Keratinocyte (primary cell): ENCODE measurements at regions not wholly inside any gene's neighbourhood (a gene's known extent, or its start where the extent isn't known, plus 50 kb on each side); places are given as distances from the start of the nearest gene placed in this dataset.

ENCODE experiments used
- DNase-seq: peaks from one replicate; pipeline ENCODE4 v3.0.0-alpha.2; 2011; ENCODE audit warnings: low read depth, missing footprints, low spot score
- FAIRE-seq: peaks from 2 replicates; lab custom pipeline; 2011; peaks lifted over from hg19 to GRCh38; lab: Jason Lieb, UNC
- H2AFZ ChIP-seq: 2 replicates; pipeline ENCODE4 v1.6.0; 2012; ENCODE audit warnings: low read length, control low read depth, inconsistent platforms; ENCODE audit not compliant: control insufficient read depth
- H3K27ac ChIP-seq: 2 replicates; pipeline ENCODE4 v1.5.1; 2011; ENCODE audit warnings: low read length; ENCODE audit not compliant: control insufficient read depth, insufficient read depth
- H3K27me3 ChIP-seq: 3 replicates; pipeline ENCODE4 v1.6.0; 2011; ENCODE audit warnings: low read length; ENCODE audit not compliant: control insufficient read depth, insufficient read depth; ENCODE audit errors: extremely low read depth
- H3K36me3 ChIP-seq, 2 experiments: 2 replicates in 1 of 2; 3 replicates in 1 of 2; pipeline ENCODE4 v1.5.1; 2011; ENCODE audit warnings: low read length in 2 of 2, mild to moderate bottlenecking in 1 of 2; ENCODE audit not compliant: control insufficient read depth in 2 of 2, insufficient read depth in 2 of 2; ENCODE audit errors: extremely low read depth in 1 of 2
- H3K4me1 ChIP-seq: 3 replicates; pipeline ENCODE4 v1.5.1; 2011; ENCODE audit warnings: low read length; ENCODE audit not compliant: control insufficient read depth, insufficient read depth; ENCODE audit errors: extremely low read depth
- H3K4me2 ChIP-seq: 3 replicates; pipeline ENCODE4 v1.6.0; 2011; ENCODE audit warnings: low read depth, low read length; ENCODE audit not compliant: control insufficient read depth, insufficient read depth; ENCODE audit errors: extremely low read depth
- H3K4me3 ChIP-seq, 3 experiments: fragments of 200-600 bp in 1 of 3; sonication (generic) in 1 of 3; 2 replicates in 2 of 3; 3 replicates in 1 of 3; pipeline ENCODE4 v1.5.1; 2011 to 2016; ENCODE audit warnings: low read length in 3 of 3, mild to moderate bottlenecking in 3 of 3, control low read depth in 2 of 3, inconsistent platforms in 1 of 3, low read depth in 1 of 3, mixed read lengths in 1 of 3, mixed run types in 1 of 3, moderate library complexity in 1 of 3; ENCODE audit not compliant: control insufficient read depth in 2 of 3, insufficient read depth in 2 of 3; ENCODE audit errors: extremely low read depth in 1 of 3
- H3K79me2 ChIP-seq: 2 replicates; pipeline ENCODE4 v1.6.0; 2012; ENCODE audit warnings: low read length; ENCODE audit not compliant: control insufficient read depth, insufficient read depth
- H3K9ac ChIP-seq: 3 replicates; pipeline ENCODE4 v1.6.0; 2011; ENCODE audit warnings: low read length; ENCODE audit not compliant: control insufficient read depth, insufficient read depth; ENCODE audit errors: extremely low read depth
- H3K9me1 ChIP-seq: 3 replicates; pipeline ENCODE4 v1.6.0; 2011; ENCODE audit warnings: low read length; ENCODE audit not compliant: control insufficient read depth, insufficient read depth; ENCODE audit errors: extremely low read depth
- H3K9me3 ChIP-seq: 2 replicates; pipeline ENCODE4 v1.5.1; 2012; ENCODE audit warnings: low read depth, low read length; ENCODE audit not compliant: control insufficient read depth
- H4K20me1 ChIP-seq: 3 replicates; pipeline ENCODE4 v1.6.0; 2011; ENCODE audit warnings: low read length; ENCODE audit not compliant: control insufficient read depth, insufficient read depth; ENCODE audit errors: extremely low read depth
- CTCF ChIP-seq, 3 experiments: IDR thresholded peaks in 1 of 3; conservative IDR thresholded peaks in 1 of 3; optimal IDR thresholded peaks in 1 of 3; 2 replicates in 2 of 3; 3 replicates in 1 of 3; pipeline versions ENCODE3 to v1.5.1; 2011; ENCODE audit warnings: low read length in 3 of 3, mild to moderate bottlenecking in 3 of 3, moderate library complexity in 2 of 3, control low read depth in 1 of 3, inconsistent platforms in 1 of 3; ENCODE audit not compliant: insufficient read depth in 2 of 3; ENCODE audit errors: extremely low read depth in 1 of 3
- EZH2 ChIP-seq: IDR thresholded peaks from one replicate; pipeline ENCODE4 v1.6.1; 2012; ENCODE audit warnings: inconsistent platforms, mild to moderate bottlenecking, low read length, moderate library complexity
- dilution Hi-C: fragments of 300-500 bp; cut with MboI; formaldehyde crosslinking; loops from one replicate; pipeline ENCODE4 v1.7.0; 2020; ENCODE audit warnings: low sequenced_read_pairs; ENCODE audit not compliant: extremely low pct_ligation_motif_present

GRCh38 chr13:103199380-103200088 lies 133.3 kb upstream of the SLC10A2 start:
- dilution Hi-C loops, result no loop called here
- H3K27me3 ChIP-seq, result no peaks in the 10 kb centered on the region
- H3K4me2 ChIP-seq, result no peak overlapping the region
- DNase-seq (no peak), FAIRE-seq (no peak)
- TF ChIP-seq EZH2 (no peak), CTCF (optimal IDR thresholded peaks at IDR 0.05 in 1 of 3, IDR thresholded peaks at IDR 0.05 in 1 of 3, conservative IDR thresholded peaks at IDR 0.05 in 1 of 3; ENCODE audit: extremely low read depth in 1 of 3, insufficient read depth in 2 of 3, low read length in 3 of 3) (no peak)
- H3K4me1 ChIP-seq, result no peaks in the 10 kb centered on the region
- H3K9me3 ChIP-seq, result no peaks in the 10 kb centered on the region
- no peaks in the 10 kb centered on the region for H3K36me3 ChIP-seq
- H2AFZ ChIP-seq, result no peak overlapping the region
- no peaks in the 10 kb centered on the region for H3K9me1 ChIP-seq
- H3K9ac ChIP-seq, result no peak overlapping the region
- H3K4me3 ChIP-seq, result no peak overlapping the region
- H3K79me2 ChIP-seq, result no peaks in the 10 kb centered on the region
- no peaks in the 10 kb centered on the region for H4K20me1 ChIP-seq
- H3K27ac ChIP-seq, result no peak overlapping the region

DNA sequence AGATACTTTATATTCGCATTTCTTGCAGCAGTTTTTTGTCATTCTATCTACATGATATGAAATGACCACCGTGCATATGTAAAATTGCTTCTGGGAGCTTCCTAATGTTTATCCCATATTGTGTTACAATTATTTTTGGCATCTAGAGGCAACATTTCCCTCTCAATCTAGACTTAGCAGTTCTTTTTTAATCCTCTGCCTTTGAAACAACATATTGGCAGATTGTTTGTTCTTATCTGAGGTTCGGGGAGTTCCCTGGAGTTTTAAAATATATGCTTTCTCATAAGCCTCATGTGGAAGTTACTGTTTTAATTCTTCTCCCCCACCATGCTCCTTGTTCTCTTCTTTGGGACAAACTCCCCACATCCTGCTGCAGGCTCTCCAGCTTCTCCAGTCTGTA lies 130.1 kb upstream of the SLC10A2 start:
- dilution Hi-C loops, result no loop called here
- Histone ChIP-seq H3K9me1 (no peaks in the 10 kb centered on the region), H2AFZ (no peak overlapping the region), H3K4me3 (no peak overlapping the region), H4K20me1 (no peaks in the 10 kb centered on the region), H3K9me3 (no peaks in the 10 kb centered on the region), H3K27ac (no peak overlapping the region), H3K79me2 (no peaks in the 10 kb centered on the region), H3K4me2 (no peak overlapping the region), H3K36me3 (no peaks in the 10 kb centered on the region), H3K27me3 (no peaks in the 10 kb centered on the region), H3K9ac (no peak overlapping the region), H3K4me1 (no peaks in the 10 kb centered on the region)
- no peak for DNase-seq
- no peak for TF ChIP-seq CTCF (optimal IDR thresholded peaks at IDR 0.05 in 1 of 3, IDR thresholded peaks at IDR 0.05 in 1 of 3, conservative IDR thresholded peaks at IDR 0.05 in 1 of 3; ENCODE audit: extremely low read depth in 1 of 3, insufficient read depth in 2 of 3, low read length in 3 of 3)
- TF ChIP-seq EZH2, result no peak
- no peak for FAIRE-seq
